Neuron (in vitro differentiated cells): ENCODE measurements at regions not wholly inside any gene's neighbourhood (a gene's known extent, or its start where the extent isn't known, plus 50 kb on each side); places are given as distances from the start of the nearest gene placed in this dataset.

Experiments used
- H2AFZ ChIP-seq: one replicate; pipeline ENCODE4 v1.6.1; 2013; ENCODE audit warnings: low read depth, mild to moderate bottlenecking, inconsistent platforms, low read length, moderate library complexity
- H3K27me3 ChIP-seq: one replicate; pipeline ENCODE4 v1.6.1; 2013; ENCODE audit warnings: low read length; ENCODE audit not compliant: insufficient read depth
- H3K36me3 ChIP-seq: one replicate; pipeline ENCODE4 v1.6.1; 2013; ENCODE audit warnings: low read length; ENCODE audit not compliant: insufficient read depth
- H3K4me1 ChIP-seq: one replicate; pipeline ENCODE4 v1.6.1; 2013; ENCODE audit warnings: low read length; ENCODE audit not compliant: insufficient read depth
- H3K4me3 ChIP-seq: 2 replicates; pipeline ENCODE4 v1.5.1; 2013; ENCODE audit warnings: mild to moderate bottlenecking, low read length, moderate library complexity
- H3K9me3 ChIP-seq: one replicate; pipeline ENCODE4 v1.6.1; 2013; ENCODE audit warnings: low read length

DNA sequence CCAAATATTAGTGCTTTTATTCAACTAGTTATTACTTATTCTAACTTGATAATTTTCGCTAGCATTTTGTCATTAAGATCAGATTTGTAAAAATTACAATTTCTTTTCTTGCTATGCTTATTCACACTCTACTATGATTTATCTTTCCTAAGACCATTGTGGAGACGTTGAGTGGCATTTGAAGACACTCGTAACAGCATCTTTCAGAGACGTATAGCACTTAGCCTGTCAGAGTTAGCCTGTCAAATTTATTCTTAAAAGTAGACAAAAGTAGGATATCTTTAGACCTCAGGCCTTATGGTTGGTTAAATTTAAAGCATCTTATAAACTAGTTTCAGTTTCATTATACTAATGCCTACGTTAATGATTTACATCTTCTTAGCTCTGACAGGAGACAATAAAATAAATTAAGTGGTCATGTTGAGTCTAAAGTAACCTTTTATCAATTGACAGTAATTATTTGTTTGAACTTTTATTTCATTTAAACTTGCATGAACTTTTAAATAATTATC, 1410.1 kb downstream of the MRPL39 start:
- H3K4me1 ChIP-seq, result no peaks in the 10 kb centered on the region
- H3K9me3 ChIP-seq, result no peaks in the 10 kb centered on the region
- H2AFZ ChIP-seq, result no peak overlapping the region
- H3K27me3 ChIP-seq, result no peaks in the 10 kb centered on the region
- H3K4me3 ChIP-seq, result no peak overlapping the region
- no peaks in the 10 kb centered on the region for H3K36me3 ChIP-seq

DNA sequence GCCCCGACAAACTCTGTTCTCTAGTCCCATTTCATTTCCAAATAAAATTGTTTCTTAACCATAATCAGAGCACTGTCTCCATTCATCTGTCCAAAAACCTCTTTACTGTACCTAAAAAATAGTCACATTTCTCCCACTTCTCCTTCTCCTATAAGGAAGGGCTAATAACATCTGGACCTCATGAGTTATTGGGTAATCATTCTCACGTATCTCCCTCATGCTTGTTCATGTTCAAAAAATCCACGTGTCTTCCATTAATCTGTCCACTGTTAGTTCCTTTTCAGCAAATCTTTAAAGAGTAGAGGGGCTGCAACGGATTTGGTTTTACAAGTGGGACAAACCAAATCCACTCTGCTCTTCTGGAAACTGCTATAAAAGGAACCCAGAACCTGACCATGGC, 1418.8 kb downstream of the MRPL39 start:
- Histone ChIP-seq H3K4me3 (no peak overlapping the region), H3K36me3 (no peaks in the 10 kb centered on the region), H3K9me3 (no peaks in the 10 kb centered on the region), H2AFZ (no peak overlapping the region), H3K4me1 (no peaks in the 10 kb centered on the region), H3K27me3 (peaks cover 2% of the 10 kb centered on the region)

DNA sequence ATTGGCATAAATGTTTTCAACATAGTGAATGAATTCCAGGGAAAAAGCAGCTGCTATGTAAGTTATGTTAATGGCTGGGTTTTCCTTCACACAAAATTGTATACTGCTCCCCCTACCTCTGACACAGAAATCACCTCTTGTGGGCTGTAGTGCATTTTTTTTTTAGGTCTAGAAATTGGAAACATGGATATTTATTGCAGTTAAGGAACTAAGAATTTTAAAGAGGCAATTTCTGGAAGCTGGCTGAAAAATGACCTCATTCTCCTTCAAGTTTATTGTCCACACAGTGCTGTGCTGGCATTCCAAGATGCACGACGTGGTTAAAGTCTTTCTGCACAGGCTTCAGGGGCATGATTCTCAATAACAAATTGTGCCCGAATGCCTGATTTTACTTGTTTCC, 1424.2 kb downstream of the MRPL39 start:
- H3K9me3 ChIP-seq, result no peaks in the 10 kb centered on the region
- no peaks in the 10 kb centered on the region for H3K36me3 ChIP-seq
- H3K27me3 ChIP-seq, result no peaks in the 10 kb centered on the region
- H3K4me1 ChIP-seq, result no peaks in the 10 kb centered on the region
- H3K4me3 ChIP-seq, result no peak overlapping the region
- H2AFZ ChIP-seq, result no peak overlapping the region

DNA sequence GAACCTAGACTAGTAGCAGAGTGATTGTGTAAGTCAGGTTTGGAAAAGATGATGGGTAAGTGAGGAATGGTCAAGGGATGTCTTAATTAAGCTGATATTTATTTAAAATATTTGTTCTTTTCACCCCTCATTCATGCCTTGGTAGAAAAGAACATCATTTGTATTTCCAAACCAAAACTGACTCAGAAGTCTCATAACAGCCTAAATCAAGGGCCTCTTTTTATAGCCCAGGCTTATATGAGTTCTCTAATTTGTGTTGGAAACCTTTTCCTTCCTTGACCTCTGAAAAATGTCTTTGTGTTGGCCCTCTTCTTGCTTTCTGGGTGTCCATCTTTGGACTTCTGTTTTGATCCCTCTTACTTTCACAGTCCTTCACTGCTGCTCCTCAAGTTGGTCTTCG, 1428.2 kb downstream of the MRPL39 start:
- H3K36me3 ChIP-seq, result no peaks in the 10 kb centered on the region
- H3K4me1 ChIP-seq, result no peaks in the 10 kb centered on the region
- H3K9me3 ChIP-seq, result no peaks in the 10 kb centered on the region

DNA sequence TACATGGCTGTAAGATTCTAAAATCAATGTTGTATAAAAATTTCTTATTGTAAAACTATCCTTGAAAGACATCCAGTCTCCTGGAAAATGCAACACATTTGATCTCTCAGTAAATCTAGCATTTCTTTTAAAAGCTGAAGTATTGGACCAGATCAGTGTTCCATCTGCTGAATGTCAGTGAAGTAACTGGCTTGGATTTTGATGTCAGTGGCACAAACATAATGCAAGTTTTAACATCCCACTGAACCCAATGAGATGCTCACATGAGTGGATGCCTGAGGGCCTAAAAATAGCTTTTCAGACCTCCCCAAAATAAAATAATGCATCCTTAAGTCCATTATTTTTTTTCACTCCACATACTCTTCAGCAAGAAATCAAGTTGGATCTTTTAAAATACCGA, 1432.2 kb downstream of the MRPL39 start:
- Histone ChIP-seq H3K36me3 (no peaks in the 10 kb centered on the region), H2AFZ (no peak overlapping the region)

More for the DNA sequence above, 1428.2 kb downstream of the MRPL39 start:
- Histone ChIP-seq H2AFZ (no peak overlapping the region), H3K4me3 (no peak overlapping the region), H3K27me3 (no peaks in the 10 kb centered on the region)

GRCh38 chr21:24171736-24172135, 1435.5 kb downstream of the MRPL39 start:
- Histone ChIP-seq H3K4me3 (no peak overlapping the region), H3K9me3 (no peaks in the 10 kb centered on the region), H3K27me3 (no peaks in the 10 kb centered on the region), H3K36me3 (no peaks in the 10 kb centered on the region), H3K4me1 (no peaks in the 10 kb centered on the region), H2AFZ (no peak overlapping the region)

More for the DNA sequence above, 1432.2 kb downstream of the MRPL39 start:
- no peaks in the 10 kb centered on the region for H3K4me1 ChIP-seq
- H3K9me3 ChIP-seq, result no peaks in the 10 kb centered on the region
- no peaks in the 10 kb centered on the region for H3K27me3 ChIP-seq
- no peak overlapping the region for H3K4me3 ChIP-seq

DNA sequence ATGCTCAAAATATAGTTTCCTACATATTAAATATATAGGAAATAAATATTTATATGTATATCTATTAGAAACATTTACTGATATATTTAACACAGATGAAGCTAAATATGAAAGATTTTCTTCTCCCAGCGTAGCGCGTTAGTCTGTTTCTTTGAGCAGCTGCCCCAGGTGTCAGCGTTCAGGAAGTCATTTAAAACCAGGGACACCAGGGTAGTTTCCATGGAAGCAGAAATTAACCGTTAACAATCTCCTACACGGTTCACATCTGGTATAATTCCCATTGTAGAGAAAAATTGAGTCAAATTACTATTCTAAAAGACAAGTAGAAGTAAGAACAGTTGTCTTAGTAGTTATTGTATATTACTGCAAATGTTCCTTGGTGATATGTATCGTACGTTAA, 1443.7 kb downstream of the MRPL39 start:
- H3K9me3 ChIP-seq, result no peaks in the 10 kb centered on the region
- no peak overlapping the region for H3K4me3 ChIP-seq
- no peaks in the 10 kb centered on the region for H3K27me3 ChIP-seq
- no peaks in the 10 kb centered on the region for H3K4me1 ChIP-seq
- H2AFZ ChIP-seq, result no peak overlapping the region
- H3K36me3 ChIP-seq, result no peaks in the 10 kb centered on the region

DNA sequence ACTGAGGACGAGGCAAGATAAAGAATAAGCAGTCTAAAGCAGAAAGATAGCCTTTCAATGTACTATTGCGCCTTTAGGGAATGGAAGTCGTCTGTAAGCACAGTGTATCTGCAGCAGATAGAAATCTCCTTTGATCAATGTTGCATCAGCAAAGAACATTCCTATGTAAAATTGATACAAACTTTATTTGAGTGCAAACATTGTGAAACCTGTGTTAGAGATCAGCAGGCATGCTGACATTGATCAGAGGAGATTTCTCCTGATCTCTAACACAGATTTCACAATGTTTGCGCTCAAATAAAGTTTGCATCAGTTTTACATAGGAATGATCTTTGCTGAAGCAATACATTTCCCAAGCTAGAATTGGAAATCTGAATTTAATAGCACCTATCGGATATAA, 1446.8 kb downstream of the MRPL39 start:
- H3K4me1 ChIP-seq, result no peaks in the 10 kb centered on the region
- H3K4me3 ChIP-seq, result no peak overlapping the region
- no peaks in the 10 kb centered on the region for H3K27me3 ChIP-seq
- H3K36me3 ChIP-seq, result no peaks in the 10 kb centered on the region
- H2AFZ ChIP-seq, result no peak overlapping the region
- H3K9me3 ChIP-seq, result no peaks in the 10 kb centered on the region

DNA sequence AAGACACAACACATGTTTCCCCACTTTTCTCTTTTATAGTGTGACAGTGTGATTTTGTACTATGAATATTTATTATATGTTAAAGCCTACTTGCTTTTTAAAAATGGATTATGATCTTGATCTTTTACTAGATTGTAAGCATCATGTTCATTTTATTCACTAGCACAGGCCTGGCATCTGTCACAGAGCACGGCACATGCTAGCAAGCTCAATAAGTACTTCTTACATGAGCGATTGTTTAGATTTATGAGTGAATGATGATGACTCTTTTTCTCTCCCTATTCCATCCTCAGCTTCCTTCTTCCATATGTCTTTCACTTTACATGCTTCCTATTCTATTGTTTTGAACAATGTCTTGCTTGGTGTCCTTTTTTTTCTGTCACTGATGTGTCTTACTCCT, 1454.1 kb downstream of the MRPL39 start:
- Histone ChIP-seq H3K27me3 (no peaks in the 10 kb centered on the region), H3K9me3 (no peaks in the 10 kb centered on the region), H2AFZ (no peak overlapping the region), H3K4me3 (no peak overlapping the region), H3K36me3 (no peaks in the 10 kb centered on the region), H3K4me1 (no peaks in the 10 kb centered on the region)

- Histone ChIP-seq H3K27me3 (no peaks in the 10 kb centered on the region), H3K9me3 (no peaks in the 10 kb centered on the region), H2AFZ (no peak overlapping the region), H3K4me3 (no peak overlapping the region), H3K36me3 (no peaks in the 10 kb centered on the region), H3K4me1 (no peaks in the 10 kb centered on the region)
Observed at GRCh38 chr21:24150753-24151152, 1456.5 kb downstream of the MRPL39 start.

GRCh38 chr21:24148461-24148860, 1458.8 kb downstream of the MRPL39 start:
- Histone ChIP-seq H3K27me3 (no peaks in the 10 kb centered on the region), H3K36me3 (no peaks in the 10 kb centered on the region), H2AFZ (no peak overlapping the region), H3K4me1 (no peaks in the 10 kb centered on the region), H3K4me3 (no peak overlapping the region), H3K9me3 (no peaks in the 10 kb centered on the region)

GRCh38 chr21:24147674-24148073, 1459.6 kb downstream of the MRPL39 start:
- Histone ChIP-seq H3K27me3 (no peaks in the 10 kb centered on the region), H3K4me3 (no peak overlapping the region), H3K9me3 (no peaks in the 10 kb centered on the region), H3K36me3 (no peaks in the 10 kb centered on the region), H3K4me1 (no peaks in the 10 kb centered on the region), H2AFZ (no peak overlapping the region)

- Histone ChIP-seq H3K27me3 (no peaks in the 10 kb centered on the region), H3K4me3 (no peak overlapping the region), H3K36me3 (no peaks in the 10 kb centered on the region), H3K4me1 (no peaks in the 10 kb centered on the region), H3K9me3 (no peaks in the 10 kb centered on the region), H2AFZ (no peak overlapping the region)
Observed at GRCh38 chr21:24131056-24131455, 1476.2 kb downstream of the MRPL39 start.

GRCh38 chr21:24127651-24128050, 1479.6 kb downstream of the MRPL39 start:
- no peak overlapping the region for H3K4me3 ChIP-seq
- no peaks in the 10 kb centered on the region for H3K27me3 ChIP-seq
- no peak overlapping the region for H2AFZ ChIP-seq
- no peaks in the 10 kb centered on the region for H3K4me1 ChIP-seq
- no peaks in the 10 kb centered on the region for H3K9me3 ChIP-seq
- no peaks in the 10 kb centered on the region for H3K36me3 ChIP-seq
